ENCODE measurements at regions not wholly inside any gene's neighbourhood (a gene's known extent, or its start where the extent isn't known, plus 50 kb on each side); places are given as distances from the start of the nearest gene placed in this dataset.

- intact Hi-C loops (cut with micrococcal nuclease): no loop called here
- no peaks in the 10 kb centered on the region for H3K36me3 Mint-ChIP-seq (ENCODE audit: low read depth)
- ATAC-seq (ENCODE audit: low read depth): no peak
- H3K4me1 Mint-ChIP-seq: no peaks in the 10 kb centered on the region
- ChIA-PET CTCF (no interaction called here), POLR2A (no interaction called here)
- no peak for TF ChIP-seq CTCF (IDR thresholded peaks at IDR 0.05)
- DNase-seq: no peak
- H3K27ac Mint-ChIP-seq: no peak overlapping the region
- H3K27me3 Mint-ChIP-seq: no peaks in the 10 kb centered on the region
- no peak overlapping the region for H3K4me3 Mint-ChIP-seq
- no peaks in the 10 kb centered on the region for H3K9me3 Mint-ChIP-seq
Observed at GRCh38 chr5:5065472-5065871, 74.7 kb upstream of the ADAMTS16 start.

DNA sequence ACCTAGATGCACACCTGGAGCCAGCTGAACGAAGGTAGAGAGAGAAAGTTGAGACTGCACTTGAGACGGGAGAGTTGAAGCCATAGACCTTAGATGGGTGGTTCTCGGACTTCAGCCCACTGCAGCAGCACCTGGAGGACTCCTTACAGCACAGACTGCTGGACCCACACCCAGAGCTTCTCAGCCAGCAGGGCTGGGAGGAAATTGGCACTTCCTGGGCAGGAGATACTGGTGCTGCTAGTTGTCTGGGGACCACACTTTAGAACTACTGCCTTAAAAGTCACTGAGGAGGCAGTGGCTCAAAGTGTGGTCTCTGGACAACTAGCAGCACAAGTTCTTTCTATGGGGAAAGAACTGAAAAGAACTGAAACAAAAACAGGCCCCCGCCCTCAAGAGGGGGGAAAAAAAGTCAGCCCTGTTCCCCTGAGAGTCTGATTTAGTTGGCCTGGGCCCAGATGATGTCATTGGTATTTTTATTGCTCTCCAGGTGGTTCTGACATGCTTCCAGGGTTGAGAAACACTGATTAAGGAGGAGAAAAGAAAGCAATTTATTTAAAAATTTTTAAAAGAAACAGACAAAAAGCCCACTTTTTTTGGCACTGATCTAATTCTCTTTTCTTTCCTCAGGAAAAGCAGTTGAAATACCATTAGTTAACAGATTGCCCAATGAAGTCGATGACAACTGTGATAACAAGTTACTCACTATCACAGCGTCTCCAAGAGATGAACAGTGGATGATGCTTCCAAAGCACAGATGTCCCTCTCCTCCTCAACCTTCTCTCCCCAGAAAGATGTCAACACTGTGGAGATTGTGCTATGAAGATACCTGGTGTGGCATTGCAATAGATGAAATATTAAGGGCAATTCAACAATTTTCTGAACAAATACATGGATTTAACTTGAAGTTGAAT, 73.6 kb upstream of the ADAMTS16 start:
- intact Hi-C loops (cut with micrococcal nuclease): no loop called here
- CTCF ChIA-PET: no interaction called here

GRCh38 chr5:5069851-5070250, 70.3 kb upstream of the ADAMTS16 start:
- DNase-seq (no peak), ATAC-seq (ENCODE audit: low read depth) (no peak)
- Mint-ChIP-seq H3K9me3 (no peaks in the 10 kb centered on the region), H3K27me3 (no peaks in the 10 kb centered on the region), H3K4me1 (no peaks in the 10 kb centered on the region), H3K36me3 (ENCODE audit: low read depth) (no peaks in the 10 kb centered on the region), H3K4me3 (no peak overlapping the region), H3K27ac (no peak overlapping the region)
- ChIA-PET POLR2A (no interaction called here), CTCF (no interaction called here)
- TF ChIP-seq CTCF (IDR thresholded peaks at IDR 0.05): no peak
- intact Hi-C loops (cut with micrococcal nuclease): no loop called here

More for the DNA sequence above, 73.6 kb upstream of the ADAMTS16 start:
- no peaks in the 10 kb centered on the region for H3K4me1 Mint-ChIP-seq
- no peaks in the 10 kb centered on the region for H3K9me3 Mint-ChIP-seq
- H3K27me3 Mint-ChIP-seq: no peaks in the 10 kb centered on the region
- no peak for TF ChIP-seq CTCF (IDR thresholded peaks at IDR 0.05)
- H3K27ac Mint-ChIP-seq: no peak overlapping the region
- H3K4me3 Mint-ChIP-seq: no peak overlapping the region
- no peak for DNase-seq
- no peaks in the 10 kb centered on the region for H3K36me3 Mint-ChIP-seq (ENCODE audit: low read depth)
- POLR2A ChIA-PET: no interaction called here
- ATAC-seq (ENCODE audit: low read depth): no peak

DNA sequence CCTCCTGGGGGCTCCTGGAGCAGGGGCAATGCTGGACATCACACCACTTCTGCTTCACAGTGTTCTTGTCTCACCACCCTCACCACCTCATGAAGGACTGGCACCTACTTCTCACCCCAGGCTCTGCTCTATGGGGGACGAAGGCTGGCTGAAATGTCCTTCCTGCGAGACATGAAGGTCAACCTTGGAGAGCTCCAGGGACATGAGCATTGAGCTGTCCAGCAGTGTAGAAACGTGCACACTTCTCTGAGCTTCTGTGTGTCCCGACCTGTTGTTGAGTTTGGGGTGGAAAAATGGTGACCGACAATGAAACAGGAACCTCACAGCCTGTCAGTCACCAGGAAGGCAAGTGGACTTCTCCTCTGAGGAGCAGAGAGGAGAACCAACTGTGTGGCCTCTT, 68.6 kb upstream of the ADAMTS16 start:
- Mint-ChIP-seq H3K36me3 (ENCODE audit: low read depth) (no peaks in the 10 kb centered on the region), H3K27me3 (no peaks in the 10 kb centered on the region), H3K4me3 (no peak overlapping the region), H3K4me1 (no peaks in the 10 kb centered on the region), H3K27ac (no peak overlapping the region), H3K9me3 (no peaks in the 10 kb centered on the region)
- DNase-seq (no peak), ATAC-seq (ENCODE audit: low read depth) (no peak)
- ChIA-PET POLR2A (no interaction called here), CTCF (no interaction called here)
- no peak for TF ChIP-seq CTCF (IDR thresholded peaks at IDR 0.05)
- intact Hi-C loops (cut with micrococcal nuclease): no loop called here

GRCh38 chr5:5077236-5077635, 62.9 kb upstream of the ADAMTS16 start:
- Mint-ChIP-seq H3K4me1 (no peaks in the 10 kb centered on the region), H3K4me3 (no peak overlapping the region), H3K27me3 (no peaks in the 10 kb centered on the region), H3K27ac (no peak overlapping the region), H3K36me3 (ENCODE audit: low read depth) (no peaks in the 10 kb centered on the region), H3K9me3 (no peaks in the 10 kb centered on the region)
- ChIA-PET CTCF (no interaction called here), POLR2A (no interaction called here)
- intact Hi-C loops (cut with micrococcal nuclease): no loop called here
- ATAC-seq (ENCODE audit: low read depth) (no peak), DNase-seq (no peak)
- no peak for TF ChIP-seq CTCF (IDR thresholded peaks at IDR 0.05)

Data from activated B cell treated with CpG ODN at 0.5 μM for 24 hours (primary cell).